Neural progenitor cell (in vitro differentiated cells): ENCODE measurements at regions not wholly inside any gene's neighbourhood (a gene's known extent, or its start where the extent isn't known, plus 50 kb on each side); places are given as distances from the start of the nearest gene placed in this dataset.
"Not testable (repeated sequence)": the region's sequence is repeated elsewhere in the genome, so short reads cannot be mapped to it uniquely, and the experiment has no call there.

ENCODE experiments used
- DNase-seq: peaks from one replicate; pipeline ENCODE4 v3.0.0-alpha.2; 2016; ENCODE audit warnings: low spot score
- H2AFZ ChIP-seq: fragments of 200-600 bp; sonication (generic); replicated peaks from 2 replicates; pipeline ENCODE4 v1.6.1; 2016; ENCODE audit warnings: antibody characterized with exemption
- H3F3A ChIP-seq: fragments of 200-600 bp; sonication (generic); 2 replicates; pipeline ENCODE4 v1.6.1; 2016; ENCODE audit warnings: antibody characterized with exemption, low read depth
- H3K27ac ChIP-seq: fragments of 200-600 bp; sonication (generic); 2 replicates; pipeline ENCODE4 v1.5.1; 2016; ENCODE audit warnings: mild to moderate bottlenecking
- H3K27me3 ChIP-seq: fragments of 200-600 bp; sonication (generic); 2 replicates; pipeline ENCODE4 v1.6.1; 2016; ENCODE audit warnings: mild to moderate bottlenecking, moderate library complexity
- H3K36me3 ChIP-seq: fragments of 200-600 bp; sonication (generic); 2 replicates; pipeline ENCODE4 v1.5.1; 2016
- H3K4me1 ChIP-seq: fragments of 200-600 bp; sonication (generic); 2 replicates; pipeline ENCODE4 v1.6.1; 2016; ENCODE audit warnings: mixed run types
- H3K4me2 ChIP-seq: fragments of 200-600 bp; sonication (generic); 2 replicates; pipeline ENCODE4 v1.6.1; 2016
- H3K4me3 ChIP-seq: fragments of 200-600 bp; sonication (generic); 2 replicates; pipeline ENCODE4 v1.5.1; 2016
- H3K79me2 ChIP-seq: fragments of 200-600 bp; sonication (generic); 2 replicates; pipeline ENCODE4 v1.6.1; 2016; ENCODE audit warnings: low read depth
- H3K9ac ChIP-seq: fragments of 200-600 bp; sonication (generic); 2 replicates; pipeline ENCODE4 v1.6.1; 2016
- H3K9me3 ChIP-seq: fragments of 200-600 bp; sonication (generic); 2 replicates; pipeline ENCODE4 v1.5.1; 2016; ENCODE audit warnings: low read depth
- H4K20me1 ChIP-seq: fragments of 200-600 bp; sonication (generic); 2 replicates; pipeline ENCODE4 v1.6.1; 2016; ENCODE audit warnings: low read depth
- H3K27ac Mint-ChIP-seq: 3 replicates; pipeline ENCODE4 v1.8.0; 2021; ENCODE audit warnings: mixed read lengths
- H3K27me3 Mint-ChIP-seq: 2 replicates; pipeline ENCODE4 v1.8.0; 2022; ENCODE audit warnings: low read depth, mild to moderate bottlenecking, inconsistent platforms, moderate library complexity, mixed read lengths; ENCODE audit not compliant: insufficient read depth
- H3K36me3 Mint-ChIP-seq: 3 replicates; pipeline ENCODE4 v1.8.0; 2021; ENCODE audit warnings: mixed read lengths
- H3K4me1 Mint-ChIP-seq: 3 replicates; pipeline ENCODE4 v1.8.0; 2021; ENCODE audit warnings: mixed read lengths
- H3K4me3 Mint-ChIP-seq: 3 replicates; pipeline ENCODE4 v1.8.0; 2021; ENCODE audit warnings: mild to moderate bottlenecking, moderate library complexity, mixed read lengths
- H3K9me3 Mint-ChIP-seq: 3 replicates; pipeline ENCODE4 v1.8.0; 2020; ENCODE audit warnings: mixed read lengths
- EZH2 ChIP-seq: fragments of 200-600 bp; sonication (generic); IDR thresholded peaks from 2 replicates; pipeline ENCODE4 v1.6.1; 2017; ENCODE audit warnings: antibody characterized with exemption, mild to moderate bottlenecking, moderate library complexity
- EZH2phosphoT487 ChIP-seq: fragments of 200-600 bp; sonication (generic); IDR thresholded peaks from 2 replicates; pipeline ENCODE4 v1.6.1; 2017; ENCODE audit warnings: antibody characterized with exemption
- TF ChIP-seq, protein P1 (sequence below): fragments of 200-600 bp; sonication (generic); IDR thresholded peaks from 2 replicates; pipeline ENCODE4 v1.5.1; 2017; ENCODE audit warnings: antibody characterized with exemption, mild to moderate bottlenecking

DNA sequence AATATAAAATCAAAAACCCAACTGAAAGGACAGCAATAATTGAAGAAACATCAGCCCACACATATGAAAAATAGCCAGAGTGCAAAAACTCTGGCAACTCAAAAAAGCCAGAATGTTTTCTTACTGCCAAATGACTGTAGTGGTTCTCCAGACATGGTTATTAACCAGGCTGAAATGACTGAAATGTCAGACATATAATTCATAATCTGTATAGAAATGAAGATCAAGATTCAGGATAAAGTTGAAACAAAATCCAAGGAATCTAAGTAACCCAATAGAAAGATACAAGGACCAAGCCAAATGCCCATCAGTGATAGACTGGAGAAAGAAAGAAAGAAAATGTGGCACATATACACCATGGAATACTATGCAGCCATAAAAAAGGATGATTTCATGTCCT lies 553.3 kb upstream of the KLHL4 start:
- no peak overlapping the region for H2AFZ ChIP-seq
- no peaks in the 10 kb centered on the region for H3F3A ChIP-seq
- no peak overlapping the region for H3K4me3 ChIP-seq
- Mint-ChIP-seq H3K4me3 (no peak overlapping the region), H3K4me1 (no peaks in the 10 kb centered on the region), H3K36me3 (no peaks in the 10 kb centered on the region), H3K27me3 (peaks cover 2% of the 10 kb centered on the region), H3K27ac (no peak overlapping the region), H3K9me3 (peaks cover 7% of the 10 kb centered on the region)
- H3K9ac ChIP-seq = no peak overlapping the region
- no peaks in the 10 kb centered on the region for H4K20me1 ChIP-seq
- no peaks in the 10 kb centered on the region for H3K9me3 ChIP-seq
- no peaks in the 10 kb centered on the region for H3K79me2 ChIP-seq
- no peak for TF ChIP-seq EZH2phosphoT487
- TF ChIP-seq, protein P1, sequence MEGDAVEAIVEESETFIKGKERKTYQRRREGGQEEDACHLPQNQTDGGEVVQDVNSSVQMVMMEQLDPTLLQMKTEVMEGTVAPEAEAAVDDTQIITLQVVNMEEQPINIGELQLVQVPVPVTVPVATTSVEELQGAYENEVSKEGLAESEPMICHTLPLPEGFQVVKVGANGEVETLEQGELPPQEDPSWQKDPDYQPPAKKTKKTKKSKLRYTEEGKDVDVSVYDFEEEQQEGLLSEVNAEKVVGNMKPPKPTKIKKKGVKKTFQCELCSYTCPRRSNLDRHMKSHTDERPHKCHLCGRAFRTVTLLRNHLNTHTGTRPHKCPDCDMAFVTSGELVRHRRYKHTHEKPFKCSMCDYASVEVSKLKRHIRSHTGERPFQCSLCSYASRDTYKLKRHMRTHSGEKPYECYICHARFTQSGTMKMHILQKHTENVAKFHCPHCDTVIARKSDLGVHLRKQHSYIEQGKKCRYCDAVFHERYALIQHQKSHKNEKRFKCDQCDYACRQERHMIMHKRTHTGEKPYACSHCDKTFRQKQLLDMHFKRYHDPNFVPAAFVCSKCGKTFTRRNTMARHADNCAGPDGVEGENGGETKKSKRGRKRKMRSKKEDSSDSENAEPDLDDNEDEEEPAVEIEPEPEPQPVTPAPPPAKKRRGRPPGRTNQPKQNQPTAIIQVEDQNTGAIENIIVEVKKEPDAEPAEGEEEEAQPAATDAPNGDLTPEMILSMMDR = no peak
- no peak for TF ChIP-seq EZH2
- no peak overlapping the region for H3K4me2 ChIP-seq
- H3K4me1 ChIP-seq = no peaks in the 10 kb centered on the region
- no peaks in the 10 kb centered on the region for H3K27me3 ChIP-seq
- no peak for DNase-seq
- no peaks in the 10 kb centered on the region for H3K36me3 ChIP-seq
- H3K27ac ChIP-seq = no peak overlapping the region

DNA sequence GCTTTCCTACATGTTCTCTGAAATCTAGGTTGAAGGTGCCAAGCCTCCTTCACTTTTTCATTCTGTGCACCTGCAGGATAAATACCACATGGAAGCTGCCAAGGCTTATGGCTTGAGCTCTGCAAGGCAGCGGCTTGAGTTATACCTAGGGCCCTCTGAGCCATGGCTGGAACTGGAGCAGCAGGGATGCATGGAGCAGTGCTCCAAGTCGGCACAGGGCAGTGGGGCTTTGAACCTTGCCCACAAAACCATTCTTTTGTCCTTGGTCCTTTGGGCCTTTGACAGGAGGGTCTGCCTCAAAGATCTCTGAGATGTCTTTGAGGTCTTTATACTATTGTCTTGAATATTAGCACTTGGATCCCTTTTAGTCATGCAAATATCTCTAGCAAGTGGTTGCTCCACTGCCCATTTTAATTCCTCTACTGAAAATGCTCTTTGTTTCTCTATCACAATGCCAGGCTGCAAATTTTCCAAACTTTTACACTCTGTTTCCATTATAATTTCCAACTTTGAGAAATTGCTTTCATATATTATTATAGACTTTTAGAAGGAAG lies 536.2 kb upstream of the KLHL4 start:
- Histone ChIP-seq H3K27me3 (no peaks in the 10 kb centered on the region), H3K4me3 (no peak overlapping the region), H3K4me1 (no peaks in the 10 kb centered on the region), H3F3A (no peaks in the 10 kb centered on the region), H2AFZ (no peak overlapping the region), H3K4me2 (no peak overlapping the region), H3K9me3 (peaks cover 9% of the 10 kb centered on the region), H3K79me2 (no peaks in the 10 kb centered on the region), H3K9ac (no peak overlapping the region), H3K36me3 (no peaks in the 10 kb centered on the region), H3K27ac (no peak overlapping the region), H4K20me1 (no peaks in the 10 kb centered on the region)
- Mint-ChIP-seq H3K27me3 (peaks cover 3% of the 10 kb centered on the region), H3K9me3 (no peaks in the 10 kb centered on the region), H3K36me3 (no peaks in the 10 kb centered on the region), H3K4me1 (no peaks in the 10 kb centered on the region), H3K27ac (no peak overlapping the region), H3K4me3 (no peak overlapping the region)
- no peak for DNase-seq
- no peak for TF ChIP-seq EZH2
- TF ChIP-seq EZH2phosphoT487 = no peak
- TF ChIP-seq, protein P1 = no peak

DNA sequence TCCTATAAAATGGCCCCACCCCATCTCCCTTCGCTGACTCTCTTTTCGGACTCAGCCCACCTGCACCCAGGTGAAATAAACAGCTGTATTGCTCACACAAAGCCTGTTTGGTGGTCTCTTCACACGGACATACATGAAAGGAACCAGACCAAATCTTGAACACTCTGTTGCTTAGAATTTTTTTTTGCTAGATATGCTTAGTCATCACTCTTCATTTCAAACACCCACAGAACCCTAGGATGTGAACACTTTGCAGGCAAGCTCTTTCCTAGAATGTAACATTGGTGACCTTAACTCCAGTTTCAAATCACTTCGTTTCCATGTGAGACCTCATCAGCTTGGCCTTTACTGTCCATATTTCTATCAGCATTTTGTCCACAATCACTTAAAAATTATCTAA lies 530.3 kb upstream of the KLHL4 start:
- not testable (repeated sequence) for H3K27me3 Mint-ChIP-seq, H3K4me2 ChIP-seq, H4K20me1 ChIP-seq, H3K9ac ChIP-seq, H3K9me3 Mint-ChIP-seq, H3K36me3 ChIP-seq, H3K9me3 ChIP-seq, H3K27ac ChIP-seq, DNase-seq, H3K27me3 ChIP-seq, H2AFZ ChIP-seq, H3K4me3 ChIP-seq, H3F3A ChIP-seq, H3K27ac Mint-ChIP-seq, H3K79me2 ChIP-seq, H3K4me1 ChIP-seq, H3K36me3 Mint-ChIP-seq, H3K4me3 Mint-ChIP-seq, H3K4me1 Mint-ChIP-seq

DNA sequence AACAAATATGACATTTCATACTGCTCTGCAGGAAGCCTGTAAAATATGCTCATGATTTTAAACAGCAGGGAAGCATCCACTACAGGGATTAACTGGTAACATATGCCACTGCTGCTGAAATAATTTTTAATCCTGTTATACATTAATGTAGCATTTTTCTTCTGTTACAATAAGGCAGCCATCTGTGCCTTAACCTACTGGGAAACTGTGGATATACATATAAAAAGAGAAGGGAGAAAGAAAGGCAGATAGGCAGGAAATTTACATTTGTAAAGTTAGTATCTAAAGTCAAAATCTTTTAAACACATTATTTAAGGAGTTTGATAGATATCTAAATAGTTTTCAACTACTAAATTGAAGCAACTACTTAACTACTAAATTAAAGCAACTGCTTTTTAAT lies 514.6 kb upstream of the KLHL4 start:
- Histone ChIP-seq H3F3A (no peaks in the 10 kb centered on the region), H3K4me1 (no peaks in the 10 kb centered on the region), H3K27me3 (no peaks in the 10 kb centered on the region), H3K4me2 (no peak overlapping the region), H3K79me2 (no peaks in the 10 kb centered on the region), H3K4me3 (no peak overlapping the region), H3K9me3 (no peaks in the 10 kb centered on the region), H3K27ac (no peak overlapping the region), H4K20me1 (no peaks in the 10 kb centered on the region), H3K36me3 (no peaks in the 10 kb centered on the region), H3K9ac (no peak overlapping the region), H2AFZ (no peak overlapping the region)
- Mint-ChIP-seq H3K27me3 (peaks cover 4% of the 10 kb centered on the region), H3K27ac (no peak overlapping the region), H3K9me3 (no peaks in the 10 kb centered on the region), H3K36me3 (no peaks in the 10 kb centered on the region), H3K4me1 (no peaks in the 10 kb centered on the region), H3K4me3 (no peak overlapping the region)
- no peak for DNase-seq
- TF ChIP-seq EZH2 (no peak), EZH2phosphoT487 (no peak)
- TF ChIP-seq, protein P1 = no peak
